LNCAP (cell line): ENCODE measurements at regions not wholly inside any gene's neighbourhood (a gene's known extent, or its start where the extent isn't known, plus 50 kb on each side); places are given as distances from the start of the nearest gene placed in this dataset.

ENCODE experiments used
- CTCF ChIP-seq: fragments of 450-650 bp; IDR thresholded peaks from 2 replicates; pipeline ENCODE4 v1.5.1; 2017; ENCODE audit warnings: mild to moderate bottlenecking

DNA sequence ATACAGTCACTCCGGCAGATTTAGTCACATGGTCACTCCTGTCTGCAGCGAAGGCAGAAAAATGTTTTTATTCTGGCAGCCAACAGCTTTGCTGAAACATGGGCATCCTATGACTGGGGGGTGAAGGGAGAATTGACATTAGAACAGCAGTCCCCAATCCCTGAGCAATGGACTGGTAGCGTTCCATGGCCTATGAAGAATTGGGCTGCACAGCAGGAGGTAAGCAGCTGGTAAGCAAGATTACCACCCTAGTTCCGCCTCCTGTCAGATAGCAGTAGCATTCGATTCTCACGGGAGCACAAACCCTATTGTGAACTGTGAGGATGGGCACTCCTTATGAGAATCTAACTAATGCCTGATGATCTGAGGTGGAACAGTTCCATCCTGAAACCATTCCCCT is 93.1 kb upstream of the FTMT start:
- no peak for TF ChIP-seq CTCF

DNA sequence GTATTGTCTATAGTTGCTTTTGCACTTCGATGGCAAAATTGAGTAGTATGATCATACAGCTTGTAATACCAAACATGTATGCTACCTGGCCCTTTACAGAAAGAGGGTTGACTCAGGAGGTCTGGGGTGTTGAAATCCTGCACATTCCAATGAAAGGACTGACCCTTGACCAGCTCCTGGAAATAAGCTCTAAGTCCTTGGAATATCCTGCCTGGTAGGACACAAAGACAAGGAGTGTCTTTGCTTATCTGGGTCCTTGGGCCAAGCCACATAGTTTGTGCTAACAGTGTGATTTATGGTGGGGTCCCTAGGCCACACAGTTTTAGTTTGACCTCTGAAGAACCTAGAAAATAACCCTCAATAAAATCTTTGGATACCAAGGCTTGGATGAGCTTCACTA is 89.3 kb upstream of the FTMT start:
- TF ChIP-seq CTCF: no peak

DNA sequence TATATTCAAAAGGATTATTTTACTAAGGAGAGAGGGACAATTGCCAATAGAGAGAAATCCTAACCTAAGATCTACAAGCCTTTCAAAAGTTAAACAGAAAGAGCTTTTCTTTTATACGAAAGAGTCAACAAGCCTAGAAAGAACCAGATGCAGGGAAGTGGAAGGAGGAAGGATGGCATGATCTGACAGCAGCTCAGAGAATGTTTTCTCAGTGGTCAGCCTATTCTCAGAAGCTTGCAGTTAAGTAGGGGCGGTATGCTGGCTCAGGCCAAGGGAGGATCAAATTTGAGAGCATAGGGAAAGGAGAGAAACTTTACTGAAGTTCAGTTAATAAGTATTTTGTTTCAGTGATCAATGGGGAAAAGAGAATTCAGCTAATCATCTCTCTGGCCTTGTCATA is 88.0 kb upstream of the FTMT start:
- no peak for TF ChIP-seq CTCF

- TF ChIP-seq CTCF: no peak
Measured at GRCh38 chr5:121780406-121780805, 71.3 kb upstream of the FTMT start.

DNA sequence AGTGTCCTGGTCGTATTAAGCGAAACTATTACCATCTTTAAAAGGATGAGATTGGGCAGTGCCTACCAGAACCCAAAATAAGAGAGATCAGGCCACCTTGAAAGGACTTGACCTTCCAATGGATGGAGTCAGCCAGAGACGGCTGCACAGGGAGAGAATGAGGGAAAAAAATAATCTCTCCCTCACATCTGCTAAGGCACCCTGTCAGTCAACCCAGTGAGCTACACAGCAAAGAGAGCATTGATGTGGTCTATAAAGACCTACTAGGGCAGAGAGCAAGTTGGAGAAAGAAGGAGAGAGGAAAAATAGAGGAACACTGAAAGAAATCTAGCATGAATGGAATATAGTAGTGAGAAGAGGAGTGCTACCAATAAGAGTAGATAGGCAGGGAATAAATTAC is 68.0 kb upstream of the FTMT start:
- TF ChIP-seq CTCF: no peak

GRCh38 chr5:121793791-121794190 is 57.9 kb upstream of the FTMT start:
- no peak for TF ChIP-seq CTCF

DNA sequence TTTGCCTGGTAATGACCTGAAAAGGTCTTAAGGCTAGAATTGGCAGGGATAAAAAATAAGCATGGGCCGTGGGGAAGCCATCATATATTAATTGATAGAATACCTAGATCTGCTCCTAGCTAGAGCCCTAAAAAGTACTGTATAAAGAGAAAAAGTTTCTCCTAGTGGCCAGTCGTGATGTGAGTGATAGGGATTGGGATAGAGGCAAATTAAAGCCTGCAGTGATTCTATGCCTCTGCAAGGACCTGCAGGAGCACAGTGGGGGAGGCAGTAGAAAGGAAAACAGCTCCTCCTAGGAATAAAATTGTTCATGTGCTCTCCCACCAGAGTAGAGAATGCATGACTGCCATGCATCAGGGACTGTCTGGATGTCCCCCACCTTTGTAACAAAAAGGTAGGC is 56.2 kb upstream of the FTMT start:
- TF ChIP-seq CTCF: no peak

GRCh38 chr5:121797681-121798518 is 53.8 kb upstream of the FTMT start:
- no peak for TF ChIP-seq CTCF
